Lung (tissue), 11 donors: ENCODE measurements at regions not wholly inside any gene's neighbourhood (a gene's known extent, or its start where the extent isn't known, plus 50 kb on each side); places are given as distances from the start of the nearest gene placed in this dataset.

Source experiments
- ATAC-seq: fragments of 200-7000 bp; cut with Tn5 transposase; one replicate; pipeline ENCODE4 v1.9.1; 2020; ENCODE audit warnings: moderate number of reproducible peaks; ENCODE audit not compliant: insufficient read depth, low FRiP score
- DNase-seq, 3 donors: peaks; one replicate each; pipeline ENCODE4 v3.0.0-alpha.2; 2013 to 2017
- H3K27ac ChIP-seq, 2 donors: one replicate each; pipeline ENCODE4 v1.5.1; 2013; ENCODE audit warnings: mild to moderate bottlenecking in 2 of 2, moderate library complexity in 2 of 2, control low read depth in 1 of 2, inconsistent platforms in 1 of 2, low read depth in 1 of 2, low read length in 1 of 2
- H3K27me3 ChIP-seq, 3 donors: one replicate each; pipeline ENCODE4 v1.5.1; 2013; ENCODE audit warnings: low read length in 2 of 3; ENCODE audit not compliant: control insufficient read depth in 3 of 3, insufficient read depth in 3 of 3
- H3K36me3 ChIP-seq, 4 donors: one replicate each; pipeline ENCODE4 v1.5.1; 2013; ENCODE audit warnings: low read length in 4 of 4, mild to moderate bottlenecking in 1 of 4, moderate library complexity in 1 of 4; ENCODE audit not compliant: control insufficient read depth in 4 of 4, insufficient read depth in 4 of 4
- H3K4me1 ChIP-seq, 5 donors: one replicate each; pipeline ENCODE4 v1.5.1; 2013; ENCODE audit warnings: low read length in 5 of 5, mild to moderate bottlenecking in 2 of 5, moderate library complexity in 1 of 5; ENCODE audit not compliant: control insufficient read depth in 5 of 5, insufficient read depth in 5 of 5
- H3K4me3 ChIP-seq: one replicate; pipeline ENCODE4 v1.5.1; 2013; ENCODE audit warnings: mild to moderate bottlenecking, control low read depth, moderate library complexity
- H3K9ac ChIP-seq, 2 donors: one replicate each; pipeline ENCODE4 v1.5.1; 2013; ENCODE audit warnings: low read length in 2 of 2, control low read depth in 1 of 2; ENCODE audit not compliant: insufficient read depth in 1 of 2
- H3K9me3 ChIP-seq, 4 donors: one replicate each; pipeline ENCODE4 v1.5.1; 2013; ENCODE audit warnings: low read length in 3 of 4, mild to moderate bottlenecking in 1 of 4, moderate library complexity in 1 of 4; ENCODE audit not compliant: control insufficient read depth in 4 of 4, insufficient read depth in 3 of 4
- CTCF ChIP-seq: IDR thresholded peaks from 2 replicates; pipeline ENCODE4 v1.5.1; 2012; ENCODE audit warnings: mild to moderate bottlenecking; ENCODE audit errors: control extremely low read depth, extremely low read depth
- WGBS, 2 donors: extraction: QIAGEN DNeasy Blood & Tissue Kit; methylation state at CpG; one replicate each; pipeline ENCODE4 v1.1.7; 2013; 5-methylcytosine and 5-hydroxymethylcytosine counted together
- donor health status: control.
- donor health status: control.
- donor health status: Bipolar disorder and iron deficiency.
- donor health status: healthy.
- donor health status: DM: yes; HTN: yes; CAD: no.

- H3K9me3 ChIP-seq = no peaks in the 10 kb centered on the region
- no peak for ATAC-seq
- no peak overlapping the region for H3K9ac ChIP-seq
- DNase-seq = no peak
- H3K4me3 ChIP-seq = no peak overlapping the region
- no peak for TF ChIP-seq CTCF
- H3K36me3 ChIP-seq = no peaks in the 10 kb centered on the region
- H3K27me3 ChIP-seq = no peaks in the 10 kb centered on the region
- no peak overlapping the region for H3K27ac ChIP-seq
- H3K4me1 ChIP-seq = no peaks in the 10 kb centered on the region
Observed at GRCh38 chr13:106008540-106008939, 526.9 kb downstream of the EFNB2 start.

- Histone ChIP-seq H3K27ac (no peak overlapping the region), H3K4me3 (no peak overlapping the region), H3K4me1 (no peaks in the 10 kb centered on the region), H3K9ac (no peak overlapping the region), H3K36me3 (no peaks in the 10 kb centered on the region), H3K27me3 (no peaks in the 10 kb centered on the region), H3K9me3 (no peaks in the 10 kb centered on the region)
- no peak for TF ChIP-seq CTCF
- 62 to 74% methylated on average over 2 of the region's 2 CpGs for WGBS, 2 donors
- ATAC-seq (no peak), DNase-seq (no peak)
Observed at GRCh38 chr13:106007156-106007555, 528.3 kb downstream of the EFNB2 start.

- Histone ChIP-seq H3K27ac (no peak overlapping the region), H3K4me3 (no peak overlapping the region), H3K36me3 (no peaks in the 10 kb centered on the region), H3K4me1 (no peaks in the 10 kb centered on the region), H3K9me3 (no peaks in the 10 kb centered on the region), H3K27me3 (no peaks in the 10 kb centered on the region), H3K9ac (no peak overlapping the region)
- 70 to 86% methylated on average over 1 of the region's 1 CpG for WGBS, 2 donors
- ATAC-seq = no peak
- DNase-seq = peak in 1 of 3 donors; percentile 29
- TF ChIP-seq CTCF = no peak
Observed at GRCh38 chr13:106003651-106004050, 531.8 kb downstream of the EFNB2 start.

- H3K36me3 ChIP-seq = no peaks in the 10 kb centered on the region
- ATAC-seq = no peak
- 49% methylated on average over 2 of the region's 2 CpGs for WGBS, 2 donors
Observed at GRCh38 chr13:106001443-106001842, 534.0 kb downstream of the EFNB2 start.

More at GRCh38 chr13:106001443-106001842, 534.0 kb downstream of the EFNB2 start:
- H3K27ac ChIP-seq = no peak overlapping the region
- TF ChIP-seq CTCF = no peak
- no peak overlapping the region for H3K4me3 ChIP-seq
- no peaks in the 10 kb centered on the region for H3K27me3 ChIP-seq
- no peaks in the 10 kb centered on the region for H3K9me3 ChIP-seq
- DNase-seq = no peak
- H3K9ac ChIP-seq = no peak overlapping the region
- H3K4me1 ChIP-seq = peaks cover 0 to 5% (median 0%) of the 10 kb centered on the region in 5 donors
